H1 (cell line): ENCODE measurements at regions not wholly inside any gene's neighbourhood (a gene's known extent, or its start where the extent isn't known, plus 50 kb on each side); places are given as distances from the start of the nearest gene placed in this dataset.

Source experiments
- CTCF ChIA-PET: fragments of 300-600 bp; sonication (Branson Sonifier 250); formaldehyde crosslinking; loops from one replicate; lab custom pipeline; 2021; ENCODE audit not compliant: partially characterized antibody; lab: Charles Lee
- POLR2A ChIA-PET: fragments of 300-600 bp; sonication (Branson Sonifier 250); formaldehyde crosslinking; loops from one replicate; lab custom pipeline; 2021; ENCODE audit warnings: inconsistent platforms; ENCODE audit not compliant: partially characterized antibody; lab: Charles Lee
- DNase-seq, 2 experiments: peaks; one replicate each; pipeline versions ENCODE4 v3.0.0 to v3.0.0-alpha.2; 2010 to 2022; ENCODE audit warnings: low spot score in 2 of 2, low read depth in 1 of 2, mixed read lengths in 1 of 2
- FAIRE-seq: peaks from 2 replicates; lab custom pipeline; 2011; peaks lifted over from hg19 to GRCh38; lab: Jason Lieb, UNC
- H2AFZ ChIP-seq: 2 replicates; pipeline ENCODE4 v1.8.1; 2012; ENCODE audit warnings: low read length, inconsistent platforms
- H2AK5ac ChIP-seq: 2 replicates; pipeline ENCODE4 v1.6.1; 2013; ENCODE audit warnings: low read depth, low read length
- H2BK120ac ChIP-seq: replicated peaks from 2 replicates; pipeline ENCODE3; 2013; ENCODE audit warnings: low read depth, low read length, inconsistent platforms
- H2BK12ac ChIP-seq: 2 replicates; pipeline ENCODE4 v1.6.1; 2013; ENCODE audit warnings: low read depth, low read length
- H2BK15ac ChIP-seq: 2 replicates; pipeline ENCODE4 v1.6.1; 2013; ENCODE audit warnings: low read length
- H2BK20ac ChIP-seq: 2 replicates; pipeline ENCODE4 v1.6.1; 2013; ENCODE audit warnings: low read length
- H2BK5ac ChIP-seq: 2 replicates; pipeline ENCODE4 v1.6.1; 2013; ENCODE audit warnings: low read depth, low read length
- H3K14ac ChIP-seq: 2 replicates; pipeline ENCODE4 v1.6.1; 2013; ENCODE audit warnings: inconsistent platforms; ENCODE audit not compliant: insufficient read length
- H3K18ac ChIP-seq: 2 replicates; pipeline ENCODE4 v1.6.1; 2013; ENCODE audit warnings: low read length; ENCODE audit errors: extremely low read depth
- H3K23ac ChIP-seq: 2 replicates; pipeline ENCODE4 v1.6.1; 2013; ENCODE audit warnings: inconsistent platforms; ENCODE audit not compliant: insufficient read length
- H3K23me2 ChIP-seq: 2 replicates; pipeline ENCODE4 v1.6.1; 2013; ENCODE audit warnings: low read depth, low read length
- H3K27ac ChIP-seq: 2 replicates; pipeline ENCODE4 v1.6.1; 2011; ENCODE audit warnings: low read depth, low read length, inconsistent platforms
- H3K27me3 ChIP-seq, 4 experiments: replicated peaks in 1 of 4; 1 replicate in 1 of 4; 2 replicates in 3 of 4; pipeline versions ENCODE4 v1.6.1 to v1.8.1; 2011 to 2013; ENCODE audit warnings: low read length in 3 of 4, mild to moderate bottlenecking in 3 of 4, inconsistent platforms in 2 of 4, mixed read lengths in 2 of 4, moderate library complexity in 1 of 4; ENCODE audit not compliant: control insufficient read depth in 3 of 4, insufficient read depth in 3 of 4; ENCODE audit errors: extremely low read depth in 1 of 4
- H3K36me3 ChIP-seq, 4 experiments: 2 replicates each; pipeline versions ENCODE4 v1.6.1 to v1.8.1; 2011 to 2013; ENCODE audit warnings: mild to moderate bottlenecking in 4 of 4, low read length in 3 of 4, moderate library complexity in 2 of 4, control low read depth in 1 of 4, inconsistent platforms in 1 of 4; ENCODE audit not compliant: insufficient read depth in 4 of 4, control insufficient read depth in 2 of 4
- H3K4ac ChIP-seq: replicated peaks from 2 replicates; pipeline ENCODE3; 2013; ENCODE audit warnings: low read length, low read depth, mixed read lengths, inconsistent platforms; ENCODE audit not compliant: insufficient read length
- H3K4me1 ChIP-seq, 4 experiments: replicated peaks in 1 of 4; 1 replicate in 1 of 4; 2 replicates in 3 of 4; pipeline versions ENCODE4 v1.6.1 to v1.8.1; 2011 to 2013; ENCODE audit warnings: low read length in 3 of 4, inconsistent platforms in 2 of 4, mixed read lengths in 1 of 4; ENCODE audit not compliant: insufficient read depth in 4 of 4, control insufficient read depth in 3 of 4
- H3K4me2 ChIP-seq, 2 experiments: 2 replicates each; pipeline versions ENCODE4 v1.6.1 to v1.8.1; 2011 to 2013; ENCODE audit warnings: low read depth in 2 of 2, low read length in 2 of 2, control low read depth in 1 of 2, inconsistent platforms in 1 of 2, mild to moderate bottlenecking in 1 of 2; ENCODE audit not compliant: insufficient read depth in 1 of 2
- H3K4me3 ChIP-seq, 4 experiments: fragments of 200-600, 300-600 bp in 1 of 4; sonication (generic), shearing (Covaris generic), sonication (Bioruptor Twin) in 1 of 4; 2 replicates each; pipeline versions ENCODE4 v1.5.1 to v1.8.1; 2011 to 2016; ENCODE audit warnings: low read length in 4 of 4, low read depth in 3 of 4, control low read depth in 2 of 4, inconsistent platforms in 2 of 4, mild to moderate bottlenecking in 2 of 4, mixed read lengths in 1 of 4, moderate library complexity in 1 of 4; ENCODE audit not compliant: insufficient read depth in 2 of 4; ENCODE audit errors: extremely low read depth in 1 of 4
- H3K56ac ChIP-seq: replicated peaks from 2 replicates; pipeline ENCODE3; 2013; ENCODE audit warnings: low read depth, mild to moderate bottlenecking, mixed read lengths, low read length, inconsistent platforms; ENCODE audit not compliant: insufficient read length
- H3K79me1 ChIP-seq: 2 replicates; pipeline ENCODE4 v1.6.1; 2013; ENCODE audit warnings: low read depth, low read length, control low read depth
- H3K79me2 ChIP-seq, 2 experiments: 2 replicates each; pipeline versions ENCODE4 v1.6.1 to v1.8.1; 2012 to 2013; ENCODE audit warnings: low read length in 2 of 2, mild to moderate bottlenecking in 2 of 2, inconsistent platforms in 1 of 2; ENCODE audit not compliant: insufficient read depth in 2 of 2, control insufficient read depth in 1 of 2
- H3K9ac ChIP-seq, 4 experiments: replicated peaks in 1 of 4; 1 replicate in 1 of 4; 2 replicates in 3 of 4; pipeline versions ENCODE4 v1.6.1 to v1.8.1; 2011 to 2013; ENCODE audit warnings: low read depth in 3 of 4, low read length in 3 of 4, control low read depth in 2 of 4, mild to moderate bottlenecking in 2 of 4, moderate library complexity in 2 of 4, inconsistent platforms in 1 of 4; ENCODE audit errors: extremely low read depth in 1 of 4
- H3K9me3 ChIP-seq, 2 experiments: 2 replicates each; pipeline versions ENCODE4 v1.6.1 to v1.8.1; 2012 to 2013; ENCODE audit warnings: mild to moderate bottlenecking in 2 of 2, moderate library complexity in 2 of 2, control low read depth in 1 of 2, inconsistent platforms in 1 of 2, low read depth in 1 of 2, low read length in 1 of 2, mixed read lengths in 1 of 2; ENCODE audit not compliant: insufficient read depth in 2 of 2
- H4K20me1 ChIP-seq, 2 experiments: replicated peaks in 1 of 2; 2 replicates each; pipeline versions ENCODE3 to v1.8.1; 2011 to 2013; ENCODE audit warnings: inconsistent platforms in 2 of 2, low read length in 2 of 2, mild to moderate bottlenecking in 1 of 2; ENCODE audit not compliant: insufficient read depth in 2 of 2, control insufficient read depth in 1 of 2
- H4K5ac ChIP-seq: 2 replicates; pipeline ENCODE4 v1.6.1; 2013; ENCODE audit warnings: low read length, low read depth, mixed read lengths, inconsistent platforms; ENCODE audit not compliant: insufficient read length
- H4K8ac ChIP-seq: 2 replicates; pipeline ENCODE4 v1.8.0; 2013; ENCODE audit warnings: mild to moderate bottlenecking, moderate library complexity, low read length, inconsistent platforms; ENCODE audit not compliant: insufficient read depth; ENCODE audit errors: extremely low read depth
- H4K91ac ChIP-seq: replicated peaks from 2 replicates; pipeline ENCODE3; 2013; ENCODE audit warnings: low read length, mixed read lengths, inconsistent platforms; ENCODE audit not compliant: insufficient read length
- ASH2L ChIP-seq: fragments of 200-600, 300-600 bp; sonication (generic); IDR thresholded peaks from one replicate; pipeline ENCODE4 v1.7.1; 2017; ENCODE audit warnings: low read length
- BRCA1 ChIP-seq: IDR thresholded peaks from 2 replicates; pipeline ENCODE4 v1.6.1; 2012; ENCODE audit warnings: low read depth, low read length, improper control_type of control experiment
- CBX5 ChIP-seq: fragments of 300-800, 300-1000 bp; sonication (generic); IDR thresholded peaks from 2 replicates; pipeline ENCODE4 v1.7.1; 2016; ENCODE audit warnings: antibody characterized with exemption, low read length, low read depth
- KDM5A ChIP-seq: fragments of 200-600 bp; IDR thresholded peaks from 2 replicates; pipeline ENCODE4 v1.7.1; 2012; ENCODE audit warnings: mild to moderate bottlenecking, low read length, inconsistent platforms, mixed read lengths
- POU5F1 ChIP-seq: IDR thresholded peaks from 2 replicates; pipeline ENCODE4 v1.6.1; 2011; ENCODE audit warnings: low read depth, mild to moderate bottlenecking, low read length, moderate library complexity
- SIX5 ChIP-seq: IDR thresholded peaks from 2 replicates; pipeline ENCODE4 v1.6.1; 2011; ENCODE audit warnings: mild to moderate bottlenecking, low read depth, low read length
- SUZ12 ChIP-seq: fragments of 200-600 bp; sonication (generic); IDR thresholded peaks from 2 replicates; pipeline ENCODE4 v1.6.1; 2012; ENCODE audit warnings: mild to moderate bottlenecking, inconsistent platforms, low read length, moderate library complexity, mixed read lengths
- ZNF274 ChIP-seq: IDR thresholded peaks from 2 replicates; pipeline ENCODE4 v1.7.0; 2012; ENCODE audit warnings: low read length, borderline replicate concordance; ENCODE audit errors: extremely low read depth
- WGBS, 2 experiments: shearing (Covaris generic) in 1 of 2; methylation state at CpG; one replicate each; pipeline versions ENCODE4 v1.1.6 to v1.1.7; 2013 to 2015; ENCODE audit warnings: low lambda C conversion rate in 2 of 2, mixed read lengths in 2 of 2, inconsistent platforms in 1 of 2, low coverage in 1 of 2, missing lambda C conversion rate in 1 of 2; ENCODE audit not compliant: insufficient replicate concordance in 2 of 2, insufficient coverage in 1 of 2, insufficient read length in 1 of 2; ENCODE audit errors: extremely low coverage in 1 of 2, missing lambda C conversion rate in 1 of 2; 5-methylcytosine and 5-hydroxymethylcytosine counted together
- TF ChIP-seq, protein P1 (sequence below): IDR thresholded peaks from 2 replicates; pipeline ENCODE4 v1.6.1; 2011; ENCODE audit warnings: low read depth, mild to moderate bottlenecking, low read length; ENCODE audit not compliant: insufficient read depth
- TF ChIP-seq, protein P2 (sequence below), 3 experiments: IDR thresholded peaks; 1 replicate in 2 of 3; 2 replicates in 1 of 3; pipeline versions ENCODE4 v1.5.1 to v1.6.1; 2011; ENCODE audit warnings: low read length in 3 of 3, mild to moderate bottlenecking in 3 of 3, inconsistent platforms in 2 of 3, low read depth in 1 of 3, moderate library complexity in 1 of 3; ENCODE audit not compliant: insufficient read depth in 1 of 3; ENCODE audit errors: control extremely low read depth in 1 of 3
- TF ChIP-seq, protein P3 (sequence below): IDR thresholded peaks from 2 replicates; pipeline ENCODE4 v1.6.1; 2012; ENCODE audit warnings: inconsistent platforms

DNA sequence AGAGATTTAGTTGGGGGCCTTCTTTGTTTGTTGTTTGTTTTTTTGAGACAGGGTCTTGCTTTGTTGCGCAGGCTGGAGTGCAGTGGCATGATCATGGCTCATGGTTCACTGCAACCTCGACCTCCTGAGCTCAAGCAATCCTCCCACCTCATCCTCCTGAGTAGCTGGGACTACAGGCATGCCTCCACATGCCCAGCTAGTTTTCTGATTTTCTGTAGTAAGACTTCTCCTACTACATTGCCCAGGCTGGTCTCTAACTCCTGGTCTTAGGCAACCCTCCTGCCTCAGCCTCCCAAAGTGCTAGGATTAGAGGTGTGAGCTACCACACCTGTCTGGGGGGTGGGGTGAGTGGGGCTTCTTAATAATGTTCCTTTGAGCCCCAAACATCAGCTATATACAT, 148.3 kb upstream of the ADAMTS9 start:
- Histone ChIP-seq H4K8ac (no peak overlapping the region), H4K5ac (no peak overlapping the region), H3K4ac (no peak overlapping the region), H2AK5ac (no peak overlapping the region), H3K56ac (no peak overlapping the region), H3K23me2 (no peaks in the 10 kb centered on the region), H2AFZ (no peak overlapping the region), H2BK12ac (no peak overlapping the region), H3K79me1 (no peaks in the 10 kb centered on the region), H2BK120ac (no peak overlapping the region), H3K9me3 (no peaks in the 10 kb centered on the region), H4K20me1 (no peaks in the 10 kb centered on the region), H2BK20ac (0 out of 2 replicates have a peak overlapping the region, but pooled peaks have one; percentile 41), H3K27me3 (no peaks in the 10 kb centered on the region), H3K4me1 (peaks cover 0 to 4% (median 0%) of the 10 kb centered on the region in 4 experiments; a peak in 2 of 7 replicates), H3K36me3 (no peaks in the 10 kb centered on the region), H3K14ac (no peak overlapping the region), H3K18ac (no peak overlapping the region), H3K23ac (no peak overlapping the region), H3K79me2 (no peaks in the 10 kb centered on the region), H3K9ac (no peak overlapping the region), H3K4me3 (no peak overlapping the region), H4K91ac (no peak overlapping the region), H3K4me2 (no peak overlapping the region), H3K27ac (no peak overlapping the region), H2BK5ac (no peak overlapping the region), H2BK15ac (no peak overlapping the region)
- no peak for DNase-seq
- FAIRE-seq: no peak
- 97% methylated on average over 2 of the region's 2 CpGs; no CpG with 5 or more reads in 1 of the 2 experiments for WGBS, 2 experiments
- ChIA-PET CTCF (interaction anchor here (1.3 to 1.5 kb wide), 2 partner anchors 9 to 10 kb away, joined by 4 read pairs; no protein-coding TSS in a partner anchor), POLR2A (no interaction called here)
- TF ChIP-seq ZNF274 (no peak), BRCA1 (no peak), SUZ12 (no peak), POU5F1 (no peak), KDM5A (no peak), ASH2L (no peak), CBX5 (no peak), SIX5 (no peak)
- TF ChIP-seq, protein P1, sequence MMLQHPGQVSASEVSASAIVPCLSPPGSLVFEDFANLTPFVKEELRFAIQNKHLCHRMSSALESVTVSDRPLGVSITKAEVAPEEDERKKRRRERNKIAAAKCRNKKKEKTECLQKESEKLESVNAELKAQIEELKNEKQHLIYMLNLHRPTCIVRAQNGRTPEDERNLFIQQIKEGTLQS: no peak
- TF ChIP-seq, protein P2, sequence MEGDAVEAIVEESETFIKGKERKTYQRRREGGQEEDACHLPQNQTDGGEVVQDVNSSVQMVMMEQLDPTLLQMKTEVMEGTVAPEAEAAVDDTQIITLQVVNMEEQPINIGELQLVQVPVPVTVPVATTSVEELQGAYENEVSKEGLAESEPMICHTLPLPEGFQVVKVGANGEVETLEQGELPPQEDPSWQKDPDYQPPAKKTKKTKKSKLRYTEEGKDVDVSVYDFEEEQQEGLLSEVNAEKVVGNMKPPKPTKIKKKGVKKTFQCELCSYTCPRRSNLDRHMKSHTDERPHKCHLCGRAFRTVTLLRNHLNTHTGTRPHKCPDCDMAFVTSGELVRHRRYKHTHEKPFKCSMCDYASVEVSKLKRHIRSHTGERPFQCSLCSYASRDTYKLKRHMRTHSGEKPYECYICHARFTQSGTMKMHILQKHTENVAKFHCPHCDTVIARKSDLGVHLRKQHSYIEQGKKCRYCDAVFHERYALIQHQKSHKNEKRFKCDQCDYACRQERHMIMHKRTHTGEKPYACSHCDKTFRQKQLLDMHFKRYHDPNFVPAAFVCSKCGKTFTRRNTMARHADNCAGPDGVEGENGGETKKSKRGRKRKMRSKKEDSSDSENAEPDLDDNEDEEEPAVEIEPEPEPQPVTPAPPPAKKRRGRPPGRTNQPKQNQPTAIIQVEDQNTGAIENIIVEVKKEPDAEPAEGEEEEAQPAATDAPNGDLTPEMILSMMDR (IDR thresholded peaks at IDR 0.05; ENCODE audit: control extremely low read depth in 1 of 3, insufficient read depth in 1 of 3, low read depth in 1 of 3, low read length in 3 of 3): no peak
- TF ChIP-seq, protein P3, sequence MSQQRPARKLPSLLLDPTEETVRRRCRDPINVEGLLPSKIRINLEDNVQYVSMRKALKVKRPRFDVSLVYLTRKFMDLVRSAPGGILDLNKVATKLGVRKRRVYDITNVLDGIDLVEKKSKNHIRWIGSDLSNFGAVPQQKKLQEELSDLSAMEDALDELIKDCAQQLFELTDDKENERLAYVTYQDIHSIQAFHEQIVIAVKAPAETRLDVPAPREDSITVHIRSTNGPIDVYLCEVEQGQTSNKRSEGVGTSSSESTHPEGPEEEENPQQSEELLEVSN: no peak
